Tibial nerve (tissue), 4 donors: ENCODE measurements at regions not wholly inside any gene's neighbourhood (a gene's known extent, or its start where the extent isn't known, plus 50 kb on each side); places are given as distances from the start of the nearest gene placed in this dataset.
"Not testable (repeated sequence)": the region's sequence is repeated elsewhere in the genome, so short reads cannot be mapped to it uniquely, and the experiment has no call there.

ENCODE experiments used
- EP300 ChIP-seq, 2 donors: sonication (generic); formaldehyde crosslinking; IDR thresholded peaks; one replicate each; pipeline ENCODE4 v1.6.1; 2017; ENCODE audit warnings: antibody characterized with exemption in 2 of 2, mild to moderate bottlenecking in 1 of 2
- POLR2A ChIP-seq, 2 donors: fragments of 450-650 bp; IDR thresholded peaks; one replicate each; pipeline ENCODE4 v1.6.1; 2017; ENCODE audit warnings: antibody characterized with exemption in 2 of 2, mild to moderate bottlenecking in 2 of 2, moderate library complexity in 2 of 2
- TF ChIP-seq, protein P1 (sequence below), 5 experiments: fragments of 200-600 bp in 3 of 5; fragments of 450-650 bp in 2 of 5; sonication (generic) in 3 of 5; IDR thresholded peaks; one replicate each; pipeline ENCODE4 v1.5.1; 2016 to 2019; ENCODE audit warnings: antibody characterized with exemption in 5 of 5, mild to moderate bottlenecking in 3 of 5, moderate library complexity in 2 of 5

DNA sequence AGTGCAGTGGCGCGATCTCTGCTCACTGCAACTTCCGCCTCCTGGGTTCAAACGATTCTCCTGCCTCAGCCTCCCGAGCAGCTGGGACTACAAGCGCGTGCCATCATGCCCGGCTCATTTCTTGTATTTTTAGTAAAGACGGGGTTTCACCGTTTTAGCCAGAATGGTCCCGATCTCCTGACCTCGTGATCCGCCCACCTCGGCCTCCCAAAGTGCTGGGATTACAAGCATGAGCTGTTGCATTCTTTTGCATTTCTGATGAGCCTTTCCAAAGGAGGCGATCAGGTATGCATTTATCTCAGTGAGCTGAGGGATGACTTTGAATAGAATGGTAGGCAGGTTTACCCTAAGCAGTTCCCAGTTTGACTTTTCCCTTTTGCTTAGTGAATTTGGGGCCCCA, 64.8 kb upstream of the EVL start:
- TF ChIP-seq, protein P1, sequence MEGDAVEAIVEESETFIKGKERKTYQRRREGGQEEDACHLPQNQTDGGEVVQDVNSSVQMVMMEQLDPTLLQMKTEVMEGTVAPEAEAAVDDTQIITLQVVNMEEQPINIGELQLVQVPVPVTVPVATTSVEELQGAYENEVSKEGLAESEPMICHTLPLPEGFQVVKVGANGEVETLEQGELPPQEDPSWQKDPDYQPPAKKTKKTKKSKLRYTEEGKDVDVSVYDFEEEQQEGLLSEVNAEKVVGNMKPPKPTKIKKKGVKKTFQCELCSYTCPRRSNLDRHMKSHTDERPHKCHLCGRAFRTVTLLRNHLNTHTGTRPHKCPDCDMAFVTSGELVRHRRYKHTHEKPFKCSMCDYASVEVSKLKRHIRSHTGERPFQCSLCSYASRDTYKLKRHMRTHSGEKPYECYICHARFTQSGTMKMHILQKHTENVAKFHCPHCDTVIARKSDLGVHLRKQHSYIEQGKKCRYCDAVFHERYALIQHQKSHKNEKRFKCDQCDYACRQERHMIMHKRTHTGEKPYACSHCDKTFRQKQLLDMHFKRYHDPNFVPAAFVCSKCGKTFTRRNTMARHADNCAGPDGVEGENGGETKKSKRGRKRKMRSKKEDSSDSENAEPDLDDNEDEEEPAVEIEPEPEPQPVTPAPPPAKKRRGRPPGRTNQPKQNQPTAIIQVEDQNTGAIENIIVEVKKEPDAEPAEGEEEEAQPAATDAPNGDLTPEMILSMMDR (IDR thresholded peaks at IDR 0.05): not testable (repeated sequence)
- TF ChIP-seq EP300, POLR2A (IDR thresholded peaks at IDR 0.05): not testable (repeated sequence)
